Prostate gland (tissue), 2 donors: ENCODE measurements at regions not wholly inside any gene's neighbourhood (a gene's known extent, or its start where the extent isn't known, plus 50 kb on each side); places are given as distances from the start of the nearest gene placed in this dataset.

Experiments used
- CTCF ChIP-seq, 4 experiments: fragments of 200-600 bp in 2 of 4; fragments of 450-650 bp in 2 of 4; sonication (generic) in 2 of 4; IDR thresholded peaks; 1 replicate in 3 of 4; 2 replicates in 1 of 4; pipeline ENCODE4 v1.5.1; 2016 to 2019; ENCODE audit warnings: antibody characterized with exemption in 4 of 4, mild to moderate bottlenecking in 2 of 4, moderate library complexity in 2 of 4
- POLR2A ChIP-seq: fragments of 450-650 bp; IDR thresholded peaks from one replicate; pipeline ENCODE4 v1.6.1; 2016; ENCODE audit warnings: antibody characterized with exemption, mild to moderate bottlenecking
- POLR2AphosphoS5 ChIP-seq: sonication (generic); formaldehyde crosslinking; IDR thresholded peaks from one replicate; pipeline ENCODE4 v1.6.1; 2017; ENCODE audit warnings: antibody characterized with exemption

- no peak for TF ChIP-seq CTCF (IDR thresholded peaks at IDR 0.05)
- no peak for TF ChIP-seq POLR2AphosphoS5
- no peak for TF ChIP-seq POLR2A
Measured at GRCh38 chr2:15069149-15069548, 436.6 kb downstream of the LRATD1 start.
